GM19351 (cell line): ENCODE measurements at regions not wholly inside any gene's neighbourhood (a gene's known extent, or its start where the extent isn't known, plus 50 kb on each side); places are given as distances from the start of the nearest gene placed in this dataset.

Source experiments
- ATAC-seq: cut with Tn5 transposase; IDR thresholded peaks from one replicate; pipeline ENCODE4 v1.9.1; 2021; ENCODE audit warnings: mild to moderate bottlenecking, moderate library complexity; ENCODE audit not compliant: unreplicated experiment

DNA sequence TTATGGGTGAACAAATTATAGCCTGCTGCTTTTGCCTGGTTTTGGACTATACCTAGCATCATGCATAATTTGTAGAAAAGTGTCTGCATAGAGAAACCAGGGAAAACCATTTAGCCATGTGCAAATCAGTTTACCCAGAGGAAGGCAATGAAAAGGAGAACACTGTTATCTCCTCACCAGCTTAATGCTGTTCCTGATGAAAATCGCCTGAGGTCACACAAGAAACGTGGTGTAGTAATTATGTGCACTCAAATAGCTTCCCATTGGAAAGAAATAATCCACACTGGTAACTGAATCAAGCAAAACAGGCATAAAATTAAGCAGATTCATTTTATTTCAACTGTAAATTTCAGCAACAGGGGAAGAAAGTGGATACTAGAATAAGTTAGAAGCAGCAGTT lies 51.7 kb upstream of the FAM240B start:
- no peak for ATAC-seq
